A549 (cell line): ENCODE measurements at regions not wholly inside any gene's neighbourhood (a gene's known extent, or its start where the extent isn't known, plus 50 kb on each side); places are given as distances from the start of the nearest gene placed in this dataset.

Experiments
- ATAC-seq, 2 experiments: fragments of 200-7000 bp in 1 of 2; fragments of >200 bp in 1 of 2; cut with Nextera tagmentation in 1 of 2; cut with Tn5 transposase in 1 of 2; 3 replicates each; pipeline versions ENCODE4 v1.8.0 to v1.9.1; 2018 to 2020; ENCODE audit warnings: mild to moderate bottlenecking in 1 of 2, moderate library complexity in 1 of 2
- CTCF ChIA-PET: fragments of 300-600 bp; sonication (Branson Sonifier 250); formaldehyde crosslinking; extraction: SDS; loops from one replicate; lab custom pipeline; 2021; ENCODE audit warnings: antibody characterized with exemption, inconsistent platforms; lab: Yijun Ruan, JAX
- POLR2A ChIA-PET: fragments of 350-600 bp; formaldehyde crosslinking; extraction: SDS; loops from one replicate; lab custom pipeline; 2021; ENCODE audit warnings: antibody characterized with exemption, inconsistent platforms; lab: Yijun Ruan, JAX
- DNase-seq, 2 experiments: peaks; one replicate each; pipeline versions ENCODE4 v3.0.0 to v3.0.0-alpha.2; 2011 to 2016; ENCODE audit warnings: low read depth in 1 of 2, low spot score in 1 of 2
- FAIRE-seq: peaks from 2 replicates; lab custom pipeline; 2011; peaks lifted over from hg19 to GRCh38; lab: Jason Lieb, UNC
- H3K27ac ChIP-seq, 2 experiments: fragments of >200 bp; sonication (Bioruptor Twin); formaldehyde crosslinking; 3 replicates each; pipeline ENCODE4 v1.5.1; 2016 to 2017
- H3K4me1 ChIP-seq: fragments of >200 bp; sonication (Bioruptor Twin); formaldehyde crosslinking; 3 replicates; pipeline ENCODE4 v1.6.1; 2016
- H3K4me2 ChIP-seq: fragments of >200 bp; sonication (Bioruptor Twin); formaldehyde crosslinking; 3 replicates; pipeline ENCODE4 v1.6.1; 2016
- H3K4me3 ChIP-seq: fragments of >200 bp; sonication (Bioruptor Twin); formaldehyde crosslinking; 3 replicates; pipeline ENCODE4 v1.5.1; 2016
- H3K9me3 ChIP-seq: fragments of >200 bp; sonication (Bioruptor Twin); formaldehyde crosslinking; 3 replicates; pipeline ENCODE4 v1.6.1; 2016
- BHLHE40 ChIP-seq: IDR thresholded peaks from 2 replicates; pipeline ENCODE4 v1.6.1; 2012; ENCODE audit warnings: low read depth, low read length, inconsistent platforms
- CBX2 ChIP-seq: fragments of 200-600 bp; sonication (generic); IDR thresholded peaks from 2 replicates; pipeline ENCODE4 v1.6.1; 2016; ENCODE audit warnings: low read depth, mild to moderate bottlenecking, borderline replicate concordance
- CBX8 ChIP-seq: fragments of 200-600 bp; sonication (generic); IDR thresholded peaks from 2 replicates; pipeline ENCODE4 v1.6.1; 2016
- EHF ChIP-seq: fragments of 250-450 bp; sonication (Bioruptor Pico); IDR thresholded peaks from 2 replicates; pipeline ENCODE4 v1.5.0; 2020; ENCODE audit warnings: mild to moderate bottlenecking
- FOXS1 ChIP-seq: fragments of 250-450 bp; sonication (Bioruptor Pico); IDR thresholded peaks from 2 replicates; pipeline ENCODE4 v1.5.0; 2020; ENCODE audit warnings: mild to moderate bottlenecking, moderate library complexity
- HDAC2 ChIP-seq: fragments of 200-600 bp; sonication (generic); IDR thresholded peaks from 2 replicates; pipeline ENCODE4 v1.6.1; 2016
- HEYL ChIP-seq: fragments of 250-450 bp; sonication (Bioruptor Pico); IDR thresholded peaks from 2 replicates; pipeline ENCODE4 v1.8.0; 2021; ENCODE audit warnings: mild to moderate bottlenecking, moderate library complexity
- HOXA7 ChIP-seq: fragments of 250-450 bp; sonication (Bioruptor Pico); IDR thresholded peaks from 2 replicates; pipeline ENCODE4 v1.5.0; 2020; ENCODE audit warnings: mild to moderate bottlenecking, moderate library complexity
- HOXB5 ChIP-seq: fragments of 250-450 bp; sonication (Bioruptor Pico); IDR thresholded peaks from 2 replicates; pipeline ENCODE4 v1.5.0; 2020; ENCODE audit warnings: mild to moderate bottlenecking, moderate library complexity
- JUN ChIP-seq, 2 experiments: fragments of >200 bp; sonication (Bioruptor Twin); formaldehyde crosslinking; IDR thresholded peaks; 2 replicates in 1 of 2; 3 replicates in 1 of 2; pipeline ENCODE4 v1.6.1; 2016 to 2017
- MYC ChIP-seq: IDR thresholded peaks from 2 replicates; pipeline ENCODE4 v1.6.1; 2012; ENCODE audit warnings: mild to moderate bottlenecking, inconsistent platforms, low read length, improper control_type of control experiment, borderline replicate concordance
- NR3C1 ChIP-seq: fragments of >200 bp; sonication (Bioruptor Twin); formaldehyde crosslinking; IDR thresholded peaks from 3 replicates; pipeline ENCODE4 v1.6.1; 2017
- PHF8 ChIP-seq: fragments of 200-600 bp; sonication (generic); IDR thresholded peaks from 2 replicates; pipeline ENCODE4 v1.6.1; 2016; ENCODE audit warnings: low read depth, mild to moderate bottlenecking, antibody characterized with exemption, moderate library complexity, borderline replicate concordance
- POLR2A ChIP-seq: IDR thresholded peaks from 2 replicates; pipeline ENCODE4 v1.6.1; 2012; ENCODE audit warnings: mild to moderate bottlenecking, low read length
- RAD21 ChIP-seq, 2 experiments: fragments of >200 bp in 1 of 2; sonication (Bioruptor Twin) in 1 of 2; formaldehyde crosslinking in 1 of 2; IDR thresholded peaks in 1 of 2; conservative IDR thresholded peaks in 1 of 2; 2 replicates in 1 of 2; 3 replicates in 1 of 2; pipeline ENCODE4 v1.6.1; 2012 to 2018; ENCODE audit warnings: inconsistent platforms in 1 of 2
- RARB ChIP-seq: fragments of 250-450 bp; sonication (Bioruptor Pico); IDR thresholded peaks from 2 replicates; pipeline ENCODE4 v1.8.0; 2021; ENCODE audit warnings: mild to moderate bottlenecking, moderate library complexity
- RNF2 ChIP-seq: fragments of 200-600 bp; sonication (generic); IDR thresholded peaks from 2 replicates; pipeline ENCODE4 v1.6.1; 2016; ENCODE audit warnings: low read depth, mild to moderate bottlenecking, antibody characterized with exemption, moderate library complexity, borderline replicate concordance
- TFCP2L1 ChIP-seq: fragments of 250-450 bp; sonication (Bioruptor Pico); IDR thresholded peaks from 2 replicates; pipeline ENCODE4 v1.5.0; 2021; ENCODE audit warnings: mild to moderate bottlenecking
- ZNF302 ChIP-seq: fragments of 250-450 bp; sonication (Bioruptor Pico); IDR thresholded peaks from 2 replicates; pipeline ENCODE4 v1.9.0; 2021; ENCODE audit warnings: inconsistent platforms, mild to moderate bottlenecking, moderate library complexity
- WGBS: methylation state at CpG from one replicate; pipeline ENCODE4 v1.1.6; 2017; ENCODE audit errors: missing lambda C conversion rate; 5-methylcytosine and 5-hydroxymethylcytosine counted together
- TF ChIP-seq, protein P1 (sequence below): fragments of >200 bp; sonication (Bioruptor Twin); formaldehyde crosslinking; IDR thresholded peaks from 2 replicates; pipeline ENCODE4 v1.6.1; 2016
- TF ChIP-seq, protein P2 (sequence below): fragments of 250-450 bp; sonication (Bioruptor Pico); IDR thresholded peaks from 2 replicates; pipeline ENCODE4 v1.5.0; 2020; ENCODE audit warnings: low read depth, mild to moderate bottlenecking, moderate library complexity
- TF ChIP-seq, protein P3 (sequence below): fragments of 250-450 bp; sonication (Bioruptor Pico); IDR thresholded peaks from 2 replicates; pipeline ENCODE4 v1.5.0; 2021; ENCODE audit warnings: mild to moderate bottlenecking, moderate library complexity, borderline replicate concordance
- TF ChIP-seq, protein P4 (sequence below): IDR thresholded peaks from 2 replicates; pipeline ENCODE4 v1.6.1; 2012
- TF ChIP-seq, protein P5 (sequence below): fragments of >200 bp; sonication (Bioruptor Twin); formaldehyde crosslinking; IDR thresholded peaks from 3 replicates; pipeline ENCODE4 v1.5.1; 2016
- TF ChIP-seq, protein P6 (sequence below): fragments of 450-650 bp; IDR thresholded peaks from 2 replicates; pipeline ENCODE4 v1.6.1; 2014; ENCODE audit warnings: antibody characterized with exemption

DNA sequence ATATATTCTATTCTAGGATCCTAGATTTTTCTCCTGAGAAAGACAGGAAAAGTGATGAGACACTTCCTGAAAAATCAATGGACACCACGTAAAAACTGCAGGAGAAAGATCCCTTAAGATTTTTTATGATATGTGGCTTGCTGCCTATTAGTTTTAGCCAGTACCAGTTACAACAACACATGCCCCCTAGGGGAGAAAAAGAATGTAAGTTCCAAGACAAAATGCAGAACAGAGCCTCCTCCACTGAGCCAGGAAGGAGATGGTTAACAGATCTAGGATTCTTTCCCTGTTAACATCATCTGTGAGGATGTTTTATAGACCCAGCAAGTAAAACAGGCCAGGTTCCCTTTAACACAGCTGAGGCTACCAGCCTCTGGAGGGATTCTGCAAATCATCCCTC, 574.7 kb downstream of the TLE4 start:
- ATAC-seq: 0 out of 6 replicates have a peak, but pooled peaks of 1 of the 2 experiments have one; percentile 35
- no peak for FAIRE-seq
- CTCF ChIA-PET: no interaction called here

DNA sequence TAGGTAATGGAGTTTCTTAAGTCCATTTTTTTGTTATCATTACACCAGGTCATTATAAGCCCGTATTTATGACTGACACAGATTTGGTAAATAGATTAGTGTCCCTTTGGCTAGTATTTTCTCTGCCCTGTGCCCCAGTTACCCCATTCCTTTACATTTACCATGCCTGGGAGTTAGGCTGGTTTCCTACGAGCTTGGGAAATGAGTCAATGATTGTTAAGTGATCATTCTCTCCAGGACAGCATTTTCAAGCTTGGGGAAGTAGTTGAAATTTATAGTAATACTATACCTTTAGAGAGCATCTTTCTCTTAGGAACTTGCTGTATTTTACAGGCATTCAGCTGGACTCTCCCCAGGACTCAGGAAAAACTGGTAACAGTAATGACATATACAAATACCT, 573.1 kb downstream of the TLE4 start:
- FAIRE-seq (no peak), DNase-seq (no peak), ATAC-seq (no peak)
- Histone ChIP-seq H3K4me3 (no peak overlapping the region), H3K9me3 (no peaks in the 10 kb centered on the region), H3K4me2 (no peak overlapping the region), H3K27ac (no peak overlapping the region), H3K4me1 (no peaks in the 10 kb centered on the region)
- POLR2A ChIA-PET: no interaction called here
- WGBS: 0% methylated on average over 2 of the region's 2 CpGs
- CTCF ChIA-PET: no interaction called here
- TF ChIP-seq, protein P1, sequence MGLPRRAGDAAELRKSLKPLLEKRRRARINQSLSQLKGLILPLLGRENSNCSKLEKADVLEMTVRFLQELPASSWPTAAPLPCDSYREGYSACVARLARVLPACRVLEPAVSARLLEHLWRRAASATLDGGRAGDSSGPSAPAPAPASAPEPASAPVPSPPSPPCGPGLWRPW: no peak
- no peak for TF ChIP-seq MYC
- TF ChIP-seq, protein P2, sequence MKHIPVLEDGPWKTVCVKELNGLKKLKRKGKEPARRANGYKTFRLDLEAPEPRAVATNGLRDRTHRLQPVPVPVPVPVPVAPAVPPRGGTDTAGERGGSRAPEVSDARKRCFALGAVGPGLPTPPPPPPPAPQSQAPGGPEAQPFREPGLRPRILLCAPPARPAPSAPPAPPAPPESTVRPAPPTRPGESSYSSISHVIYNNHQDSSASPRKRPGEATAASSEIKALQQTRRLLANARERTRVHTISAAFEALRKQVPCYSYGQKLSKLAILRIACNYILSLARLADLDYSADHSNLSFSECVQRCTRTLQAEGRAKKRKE (CRISPR knock-in tag): no peak
- no peak for TF ChIP-seq PHF8
- TF ChIP-seq FOXS1 (CRISPR knock-in tag): no peak
- no peak for TF ChIP-seq BHLHE40
- TF ChIP-seq HDAC2: no peak
- TF ChIP-seq RARB: no peak
- no peak for TF ChIP-seq TFCP2L1 (CRISPR knock-in tag)
- TF ChIP-seq, protein P3, sequence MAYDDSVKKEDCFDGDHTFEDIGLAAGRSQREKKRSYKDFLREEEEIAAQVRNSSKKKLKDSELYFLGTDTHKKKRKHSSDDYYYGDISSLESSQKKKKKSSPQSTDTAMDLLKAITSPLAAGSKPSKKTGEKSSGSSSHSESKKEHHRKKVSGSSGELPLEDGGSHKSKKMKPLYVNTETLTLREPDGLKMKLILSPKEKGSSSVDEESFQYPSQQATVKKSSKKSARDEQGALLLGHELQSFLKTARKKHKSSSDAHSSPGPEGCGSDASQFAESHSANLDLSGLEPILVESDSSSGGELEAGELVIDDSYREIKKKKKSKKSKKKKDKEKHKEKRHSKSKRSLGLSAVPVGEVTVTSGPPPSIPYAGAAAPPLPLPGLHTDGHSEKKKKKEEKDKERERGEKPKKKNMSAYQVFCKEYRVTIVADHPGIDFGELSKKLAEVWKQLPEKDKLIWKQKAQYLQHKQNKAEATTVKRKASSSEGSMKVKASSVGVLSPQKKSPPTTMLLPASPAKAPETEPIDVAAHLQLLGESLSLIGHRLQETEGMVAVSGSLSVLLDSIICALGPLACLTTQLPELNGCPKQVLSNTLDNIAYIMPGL (CRISPR knock-in tag): no peak
- TF ChIP-seq, protein P4, sequence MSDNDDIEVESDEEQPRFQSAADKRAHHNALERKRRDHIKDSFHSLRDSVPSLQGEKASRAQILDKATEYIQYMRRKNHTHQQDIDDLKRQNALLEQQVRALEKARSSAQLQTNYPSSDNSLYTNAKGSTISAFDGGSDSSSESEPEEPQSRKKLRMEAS: no peak
- no peak for TF ChIP-seq CBX8
- no peak for TF ChIP-seq RAD21 (conservative IDR thresholded peaks at IDR 0.05 in 1 of 2, IDR thresholded peaks at IDR 0.05 in 1 of 2)
- no peak for TF ChIP-seq HEYL (CRISPR knock-in tag)
- no peak for TF ChIP-seq CBX2

More for the DNA sequence above, 574.7 kb downstream of the TLE4 start:
- TF ChIP-seq RAD21 (conservative IDR thresholded peaks at IDR 0.05 in 1 of 2, IDR thresholded peaks at IDR 0.05 in 1 of 2): 0 out of 5 replicates have a peak, but pooled peaks of 1 of the 2 experiments have one; percentile 13
- TF ChIP-seq, protein P1: no peak
- Histone ChIP-seq H3K9me3 (no peaks in the 10 kb centered on the region), H3K27ac (no peak overlapping the region), H3K4me3 (no peak overlapping the region), H3K4me2 (no peak overlapping the region), H3K4me1 (no peaks in the 10 kb centered on the region)
- WGBS: 9% methylated on average over 1 of the region's 1 CpG
- POLR2A ChIA-PET: no interaction called here
- peak in 1 of 2 experiments; percentile 2 for DNase-seq

DNA sequence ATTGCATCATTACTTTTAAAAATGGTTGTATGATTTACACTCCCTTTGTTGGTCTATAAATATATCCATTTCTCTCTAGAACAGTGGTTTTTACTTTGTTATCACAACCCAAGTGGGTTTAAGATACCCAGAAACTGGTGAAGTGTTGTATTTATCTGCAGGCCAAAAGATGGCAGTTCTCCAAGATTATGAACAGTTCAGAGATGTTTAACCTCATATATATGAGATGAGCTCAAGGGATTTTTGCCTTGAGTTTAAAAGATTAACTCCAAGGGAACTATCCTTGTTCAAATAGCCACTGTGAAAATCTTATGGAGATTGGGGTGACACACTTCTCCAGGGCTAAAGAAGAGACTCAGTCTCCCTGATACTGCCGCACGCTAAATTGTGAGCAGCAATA, 572.6 kb downstream of the TLE4 start:
- Histone ChIP-seq H3K4me3 (no peak overlapping the region), H3K4me2 (no peak overlapping the region), H3K4me1 (no peaks in the 10 kb centered on the region), H3K9me3 (no peaks in the 10 kb centered on the region), H3K27ac (no peak overlapping the region)
- POLR2A ChIA-PET: no interaction called here
- DNase-seq: no peak
- no peak for FAIRE-seq
- 93% methylated on average over 2 of the region's 2 CpGs for WGBS
- no peak for ATAC-seq
- CTCF ChIA-PET: no interaction called here
- TF ChIP-seq RARB (no peak), HOXB5 (CRISPR knock-in tag) (no peak), ZNF302 (CRISPR knock-in tag) (no peak), RNF2 (no peak), HOXA7 (CRISPR knock-in tag) (no peak), NR3C1 (no peak), EHF (CRISPR knock-in tag) (no peak), POLR2A (no peak), JUN (IDR thresholded peaks at IDR 0.05) (no peak)
- TF ChIP-seq, protein P2 (CRISPR knock-in tag): no peak
- TF ChIP-seq, protein P5, sequence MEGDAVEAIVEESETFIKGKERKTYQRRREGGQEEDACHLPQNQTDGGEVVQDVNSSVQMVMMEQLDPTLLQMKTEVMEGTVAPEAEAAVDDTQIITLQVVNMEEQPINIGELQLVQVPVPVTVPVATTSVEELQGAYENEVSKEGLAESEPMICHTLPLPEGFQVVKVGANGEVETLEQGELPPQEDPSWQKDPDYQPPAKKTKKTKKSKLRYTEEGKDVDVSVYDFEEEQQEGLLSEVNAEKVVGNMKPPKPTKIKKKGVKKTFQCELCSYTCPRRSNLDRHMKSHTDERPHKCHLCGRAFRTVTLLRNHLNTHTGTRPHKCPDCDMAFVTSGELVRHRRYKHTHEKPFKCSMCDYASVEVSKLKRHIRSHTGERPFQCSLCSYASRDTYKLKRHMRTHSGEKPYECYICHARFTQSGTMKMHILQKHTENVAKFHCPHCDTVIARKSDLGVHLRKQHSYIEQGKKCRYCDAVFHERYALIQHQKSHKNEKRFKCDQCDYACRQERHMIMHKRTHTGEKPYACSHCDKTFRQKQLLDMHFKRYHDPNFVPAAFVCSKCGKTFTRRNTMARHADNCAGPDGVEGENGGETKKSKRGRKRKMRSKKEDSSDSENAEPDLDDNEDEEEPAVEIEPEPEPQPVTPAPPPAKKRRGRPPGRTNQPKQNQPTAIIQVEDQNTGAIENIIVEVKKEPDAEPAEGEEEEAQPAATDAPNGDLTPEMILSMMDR: no peak
- TF ChIP-seq, protein P3 (CRISPR knock-in tag): no peak
- TF ChIP-seq, protein P6, sequence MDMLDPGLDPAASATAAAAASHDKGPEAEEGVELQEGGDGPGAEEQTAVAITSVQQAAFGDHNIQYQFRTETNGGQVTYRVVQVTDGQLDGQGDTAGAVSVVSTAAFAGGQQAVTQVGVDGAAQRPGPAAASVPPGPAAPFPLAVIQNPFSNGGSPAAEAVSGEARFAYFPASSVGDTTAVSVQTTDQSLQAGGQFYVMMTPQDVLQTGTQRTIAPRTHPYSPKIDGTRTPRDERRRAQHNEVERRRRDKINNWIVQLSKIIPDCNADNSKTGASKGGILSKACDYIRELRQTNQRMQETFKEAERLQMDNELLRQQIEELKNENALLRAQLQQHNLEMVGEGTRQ: no peak
